Tibial nerve (tissue), 3 donors: ENCODE measurements at regions not wholly inside any gene's neighbourhood (a gene's known extent, or its start where the extent isn't known, plus 50 kb on each side); places are given as distances from the start of the nearest gene placed in this dataset.
"Not testable (repeated sequence)": the region's sequence is repeated elsewhere in the genome, so short reads cannot be mapped to it uniquely, and the experiment has no call there.

ENCODE experiments used
- POLR2A ChIP-seq, 2 donors: fragments of 450-650 bp; IDR thresholded peaks; one replicate each; pipeline ENCODE4 v1.6.1; 2017; ENCODE audit warnings: antibody characterized with exemption in 2 of 2, mild to moderate bottlenecking in 2 of 2, moderate library complexity in 2 of 2
- TF ChIP-seq, protein P1 (sequence below), 5 experiments: fragments of 200-600 bp in 3 of 5; fragments of 450-650 bp in 2 of 5; sonication (generic) in 3 of 5; IDR thresholded peaks; one replicate each; pipeline ENCODE4 v1.5.1; 2016 to 2019; ENCODE audit warnings: antibody characterized with exemption in 5 of 5, mild to moderate bottlenecking in 3 of 5, moderate library complexity in 2 of 5

DNA sequence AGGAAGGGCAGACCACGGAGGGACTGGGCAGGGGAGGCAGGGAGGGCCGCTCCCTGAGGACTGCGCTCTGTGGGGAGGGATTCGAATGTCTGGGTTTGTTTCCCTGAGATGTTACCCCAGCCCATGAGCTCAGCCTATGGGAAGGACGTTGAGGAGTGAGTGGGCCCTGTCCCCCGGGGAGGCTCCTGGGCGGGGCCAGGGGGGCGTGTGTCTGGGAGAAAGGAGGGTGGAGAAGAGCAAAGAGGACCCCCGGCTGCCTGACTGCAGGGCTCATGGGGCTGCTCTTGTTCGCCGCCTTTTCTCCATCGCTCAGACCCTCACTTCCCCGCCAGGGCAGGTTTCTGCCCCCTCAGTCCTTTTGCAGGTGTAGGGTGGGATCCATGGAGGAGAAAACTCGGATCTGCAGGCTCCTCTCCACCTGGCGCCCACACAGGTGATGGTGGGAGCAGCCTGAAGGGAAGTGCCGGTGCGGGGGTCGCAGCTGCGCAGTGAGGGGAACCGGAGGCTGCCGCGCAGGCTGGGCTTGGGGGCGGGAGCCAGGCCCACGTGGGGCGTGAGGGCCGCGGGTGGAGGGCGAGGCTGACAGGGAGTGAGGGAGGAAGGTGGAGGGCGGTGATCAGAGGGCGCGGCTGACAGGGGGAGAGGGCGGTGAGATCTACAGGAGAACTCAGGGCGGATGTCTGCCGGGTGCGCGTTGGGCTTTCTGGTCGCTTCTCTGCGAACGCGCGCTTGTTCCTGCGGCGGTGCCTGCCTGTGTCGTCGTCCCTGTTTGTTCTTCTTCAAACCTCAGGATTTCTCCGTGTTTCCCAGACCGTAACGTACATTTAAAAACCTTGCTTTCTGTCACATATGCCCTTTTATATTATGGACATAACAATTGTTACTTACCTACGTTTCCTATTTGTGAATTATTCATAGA lies 198.2 kb upstream of the NPAP1 start:
- TF ChIP-seq, protein P1, sequence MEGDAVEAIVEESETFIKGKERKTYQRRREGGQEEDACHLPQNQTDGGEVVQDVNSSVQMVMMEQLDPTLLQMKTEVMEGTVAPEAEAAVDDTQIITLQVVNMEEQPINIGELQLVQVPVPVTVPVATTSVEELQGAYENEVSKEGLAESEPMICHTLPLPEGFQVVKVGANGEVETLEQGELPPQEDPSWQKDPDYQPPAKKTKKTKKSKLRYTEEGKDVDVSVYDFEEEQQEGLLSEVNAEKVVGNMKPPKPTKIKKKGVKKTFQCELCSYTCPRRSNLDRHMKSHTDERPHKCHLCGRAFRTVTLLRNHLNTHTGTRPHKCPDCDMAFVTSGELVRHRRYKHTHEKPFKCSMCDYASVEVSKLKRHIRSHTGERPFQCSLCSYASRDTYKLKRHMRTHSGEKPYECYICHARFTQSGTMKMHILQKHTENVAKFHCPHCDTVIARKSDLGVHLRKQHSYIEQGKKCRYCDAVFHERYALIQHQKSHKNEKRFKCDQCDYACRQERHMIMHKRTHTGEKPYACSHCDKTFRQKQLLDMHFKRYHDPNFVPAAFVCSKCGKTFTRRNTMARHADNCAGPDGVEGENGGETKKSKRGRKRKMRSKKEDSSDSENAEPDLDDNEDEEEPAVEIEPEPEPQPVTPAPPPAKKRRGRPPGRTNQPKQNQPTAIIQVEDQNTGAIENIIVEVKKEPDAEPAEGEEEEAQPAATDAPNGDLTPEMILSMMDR (IDR thresholded peaks at IDR 0.05) = not testable (repeated sequence)
- TF ChIP-seq POLR2A (IDR thresholded peaks at IDR 0.05) = not testable (repeated sequence)
